RCC 7860 (cell line): ENCODE measurements at regions not wholly inside any gene's neighbourhood (a gene's known extent, or its start where the extent isn't known, plus 50 kb on each side); places are given as distances from the start of the nearest gene placed in this dataset.

ENCODE experiments used
- DNase-seq: peaks from one replicate; pipeline ENCODE4 v3.0.0-alpha.2; 2015; ENCODE audit warnings: low spot score
- FAIRE-seq: peaks from 2 replicates; lab custom pipeline; 2012; peaks lifted over from hg19 to GRCh38; lab: Jason Lieb, UNC

DNA sequence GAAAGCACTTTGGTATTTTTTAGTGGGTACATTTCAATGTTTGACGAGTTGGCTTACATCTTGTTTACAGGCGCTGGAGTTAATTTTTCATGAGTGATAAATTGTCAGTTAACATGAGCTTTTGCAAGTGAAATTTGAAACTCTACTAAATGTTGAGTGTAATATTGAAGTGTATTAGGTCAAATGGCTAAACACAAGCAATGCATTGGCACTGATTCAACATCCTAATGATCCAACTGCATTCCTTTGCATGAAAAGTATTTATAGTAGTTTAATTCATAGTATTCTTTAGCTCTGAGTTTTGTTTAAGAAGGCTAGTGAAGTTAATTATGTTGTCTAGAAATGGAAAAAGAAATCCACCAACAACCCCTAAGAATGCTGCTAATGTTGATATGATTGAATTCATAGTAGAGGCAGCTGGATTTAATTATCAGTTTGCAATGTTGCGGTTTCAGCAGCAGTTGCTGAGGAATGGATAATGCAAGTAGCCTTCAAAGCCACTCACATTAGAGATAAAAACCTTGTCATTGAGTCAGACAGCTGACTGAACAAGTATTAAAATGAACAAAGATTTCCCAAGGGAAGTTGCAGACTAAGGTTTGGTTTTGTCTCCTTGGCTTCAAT is 245.6 kb upstream of the GOLIM4 start:
- no peak for DNase-seq
- FAIRE-seq = no peak

DNA sequence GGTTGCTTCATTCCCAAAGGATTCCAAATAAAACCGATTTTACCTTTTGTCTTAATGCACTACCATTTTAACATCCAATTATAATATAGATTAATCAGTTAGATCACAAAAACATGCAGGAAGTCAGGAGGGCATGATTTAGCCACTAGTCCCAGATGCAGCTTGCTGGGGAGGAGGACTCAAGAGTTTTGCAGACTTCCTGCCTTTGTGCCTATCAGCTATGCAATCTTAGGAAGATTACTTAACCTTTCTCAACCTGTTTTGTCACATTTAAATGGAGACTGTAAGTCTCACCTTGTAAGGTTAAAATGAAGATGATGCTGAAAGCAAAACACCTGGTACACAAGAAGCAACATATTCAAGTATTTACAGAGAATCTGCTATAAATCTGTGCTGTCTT is 242.4 kb upstream of the GOLIM4 start:
- DNase-seq = no peak
- no peak for FAIRE-seq

DNA sequence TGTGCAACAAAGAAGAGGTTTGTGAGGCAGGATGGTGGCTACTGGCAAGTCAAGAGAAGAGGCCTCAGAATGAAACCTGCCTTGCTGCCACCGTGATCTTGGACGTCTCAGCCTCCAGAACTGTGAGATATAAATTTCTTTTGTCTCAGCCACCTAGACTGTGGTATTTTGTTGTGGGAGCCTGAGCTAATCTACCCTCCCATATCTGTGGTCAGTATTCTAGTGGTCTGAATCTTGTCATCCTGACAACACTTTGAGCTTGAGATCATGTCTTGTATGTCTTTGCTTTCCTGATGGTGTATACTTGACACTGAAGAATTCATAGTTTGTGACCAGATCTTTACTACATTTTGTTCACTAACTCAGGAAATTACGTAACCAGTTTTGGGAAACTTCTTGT is 240.6 kb upstream of the GOLIM4 start:
- DNase-seq (no peak), FAIRE-seq (no peak)

DNA sequence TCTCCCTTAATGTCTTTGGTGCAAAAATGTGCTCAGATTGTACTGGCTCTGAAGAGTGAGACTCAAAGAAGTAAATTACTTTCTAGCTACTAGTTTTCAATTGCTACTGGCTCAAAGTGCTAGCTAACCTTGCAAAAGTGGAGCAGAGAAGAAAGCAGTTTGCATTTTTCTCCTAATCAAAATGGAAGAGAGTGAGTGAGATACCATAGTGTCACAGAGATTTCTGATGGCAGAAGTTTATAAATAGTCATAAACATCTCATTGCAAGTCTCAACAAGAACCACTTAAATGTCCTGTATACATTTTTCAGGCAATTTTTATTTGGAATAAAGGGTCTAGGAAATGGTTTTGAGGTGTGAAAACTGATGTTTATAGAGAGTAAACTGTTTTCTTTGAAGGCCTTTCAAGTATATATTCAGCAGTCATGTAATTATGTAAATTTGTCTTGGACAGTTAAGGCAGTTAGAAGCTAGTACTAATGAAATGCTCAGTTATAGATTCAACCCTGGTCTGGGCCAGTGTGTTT is 237.7 kb upstream of the GOLIM4 start:
- FAIRE-seq = no peak

DNA sequence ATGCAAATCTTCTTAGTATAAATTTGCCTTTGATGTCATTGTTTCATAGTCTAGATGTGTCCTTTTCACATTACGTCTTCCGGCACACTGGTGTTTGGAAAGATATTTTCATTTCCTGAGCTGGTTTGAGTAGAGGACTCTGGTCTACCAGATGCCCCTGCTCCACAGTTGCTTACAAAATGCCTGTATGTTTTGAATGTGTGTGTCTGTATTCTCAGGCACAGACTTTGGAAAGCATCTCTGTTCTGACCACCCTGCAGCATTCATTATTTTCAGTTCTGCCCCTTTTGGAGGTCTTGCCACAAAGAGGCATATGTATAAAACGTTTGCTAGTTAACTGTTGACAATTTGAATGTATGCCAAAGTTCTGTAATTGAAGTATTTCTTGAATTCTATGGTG is 236.0 kb upstream of the GOLIM4 start:
- no peak for FAIRE-seq
- no peak for DNase-seq

More for the DNA sequence above, 237.7 kb upstream of the GOLIM4 start:
- DNase-seq = no peak

DNA sequence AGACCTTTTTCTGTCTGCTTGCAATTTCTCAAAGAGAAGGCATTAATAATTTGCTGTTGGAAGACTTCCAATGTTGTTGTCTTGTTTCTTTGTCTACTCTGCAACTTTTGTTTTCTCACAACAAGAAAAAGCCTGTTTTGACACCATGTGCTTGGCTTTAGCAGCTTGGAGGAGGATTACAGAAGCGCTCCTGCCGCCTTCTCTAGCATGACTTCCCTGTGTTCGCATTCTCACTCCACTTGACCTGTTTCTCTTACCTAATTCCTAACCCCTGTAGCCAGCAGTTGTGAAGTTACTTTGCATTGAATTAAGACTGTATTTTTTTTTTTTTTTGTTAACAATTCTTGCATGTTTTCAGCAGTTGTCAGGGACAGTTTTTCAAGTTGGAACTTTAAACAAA is 235.3 kb upstream of the GOLIM4 start:
- DNase-seq (no peak), FAIRE-seq (no peak)

DNA sequence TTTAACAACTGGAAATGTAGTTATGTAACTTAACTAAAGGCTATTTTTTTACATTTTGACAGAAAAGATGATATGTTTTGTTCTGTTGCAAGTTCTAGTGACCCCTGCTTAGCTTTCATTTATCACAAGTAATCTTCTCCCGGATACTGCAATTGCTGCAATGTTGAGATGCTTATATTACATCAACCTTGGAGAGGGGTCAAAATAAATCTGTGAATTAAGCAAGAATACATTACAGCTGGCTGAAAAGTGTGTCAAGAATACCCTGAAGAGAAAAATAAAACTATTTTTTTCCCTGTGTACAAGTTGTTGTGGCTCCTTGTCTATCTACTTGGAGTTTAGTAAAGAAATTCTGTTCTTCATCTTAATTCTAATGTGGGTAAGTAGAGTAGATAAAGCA is 232.1 kb upstream of the GOLIM4 start:
- no peak for FAIRE-seq
- no peak for DNase-seq

DNA sequence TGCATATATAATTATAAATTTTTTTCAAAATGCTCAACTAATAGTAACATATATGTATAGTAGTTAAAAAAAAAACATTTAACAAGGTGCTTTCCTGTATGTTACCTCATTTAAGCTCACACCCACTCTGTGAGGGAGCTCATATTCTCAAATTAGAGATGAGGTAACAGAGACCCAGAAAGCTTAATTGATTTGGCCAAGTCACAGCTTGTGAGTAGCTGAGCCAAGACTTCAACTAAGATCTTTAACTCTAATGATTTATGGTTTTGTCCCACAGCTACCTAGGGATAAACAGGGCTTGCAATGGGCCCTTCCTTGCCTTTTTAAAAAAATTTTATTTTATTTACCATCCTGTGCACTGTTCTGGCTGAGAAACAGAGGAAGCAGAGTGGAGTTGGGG is 230.0 kb upstream of the GOLIM4 start:
- FAIRE-seq (no peak), DNase-seq (no peak)

DNA sequence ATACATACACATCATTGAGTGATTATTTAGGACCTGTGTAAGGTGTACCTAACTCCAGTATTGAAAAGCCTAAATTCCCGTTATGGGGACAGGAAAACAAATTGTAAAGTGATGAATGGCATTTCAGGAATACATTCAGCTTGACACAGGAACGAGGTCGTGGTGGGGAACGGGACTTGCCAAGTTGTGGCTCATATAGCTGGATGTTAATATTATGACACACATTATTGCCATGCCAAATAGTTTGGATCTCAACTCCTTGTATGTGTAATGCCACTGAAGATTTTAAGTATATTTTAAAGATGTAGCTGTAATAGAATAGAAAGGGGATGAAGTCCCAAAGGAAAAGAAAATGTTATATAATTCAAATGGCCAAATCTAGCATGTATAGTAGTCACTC is 227.2 kb upstream of the GOLIM4 start:
- FAIRE-seq (no peak), DNase-seq (no peak)

DNA sequence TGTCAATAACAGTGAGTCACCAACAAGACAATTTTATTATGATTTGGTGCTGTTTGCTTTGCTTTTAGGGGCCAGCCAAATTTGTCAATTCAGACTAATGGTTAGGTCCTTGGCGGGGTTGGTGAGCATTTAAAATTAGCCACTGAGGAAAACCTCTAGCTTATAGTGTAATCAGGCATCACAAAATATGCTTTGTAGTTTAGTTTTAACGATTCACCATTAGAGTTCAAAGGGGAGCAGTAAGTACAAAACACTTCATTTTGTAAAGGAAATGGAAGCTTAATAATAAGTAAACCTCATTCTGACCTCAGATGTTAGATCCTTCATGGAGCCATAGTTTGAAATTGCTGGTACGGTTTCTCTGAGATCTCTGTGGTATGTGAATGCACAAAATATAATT is 218.4 kb upstream of the GOLIM4 start:
- DNase-seq (no peak), FAIRE-seq (no peak)

DNA sequence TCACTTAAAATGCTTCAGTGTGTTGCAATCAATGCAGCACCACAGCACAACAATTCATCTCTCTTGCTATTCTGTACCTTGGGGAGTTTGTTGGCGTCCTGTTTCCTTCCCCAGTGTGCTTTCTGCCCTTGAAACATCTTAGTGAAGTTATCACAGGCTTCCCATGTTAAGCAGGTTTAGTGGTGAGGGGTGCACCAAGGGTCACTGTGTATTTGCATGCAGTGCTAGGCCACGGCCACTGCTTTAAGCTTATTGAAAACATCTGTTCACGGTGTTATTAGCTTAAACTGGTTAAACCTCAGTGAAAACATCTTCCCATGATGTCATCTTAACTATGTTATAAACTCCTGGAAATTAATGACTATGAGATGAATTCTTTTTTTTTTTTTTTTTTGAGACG is 217.3 kb upstream of the GOLIM4 start:
- DNase-seq (no peak), FAIRE-seq (no peak)

DNA sequence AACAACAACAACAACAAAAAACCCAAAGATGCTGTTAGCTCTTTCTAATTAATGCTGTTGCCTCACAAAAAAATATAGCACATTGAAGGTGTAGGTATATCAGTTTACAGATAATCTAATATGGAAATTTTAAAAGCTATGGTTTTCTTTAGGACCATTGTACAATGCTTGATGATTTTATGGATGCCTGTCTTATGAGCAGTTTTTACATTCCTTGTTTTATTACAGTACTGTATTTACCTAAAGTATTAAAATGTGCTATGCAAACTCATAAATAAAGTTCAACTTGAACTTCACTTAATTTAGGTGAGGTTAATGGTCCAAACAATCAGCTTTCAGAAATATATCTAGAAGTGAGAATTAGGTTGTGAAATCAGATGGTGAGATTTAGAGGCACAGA is 212.2 kb upstream of the GOLIM4 start:
- FAIRE-seq = no peak
- DNase-seq = no peak

DNA sequence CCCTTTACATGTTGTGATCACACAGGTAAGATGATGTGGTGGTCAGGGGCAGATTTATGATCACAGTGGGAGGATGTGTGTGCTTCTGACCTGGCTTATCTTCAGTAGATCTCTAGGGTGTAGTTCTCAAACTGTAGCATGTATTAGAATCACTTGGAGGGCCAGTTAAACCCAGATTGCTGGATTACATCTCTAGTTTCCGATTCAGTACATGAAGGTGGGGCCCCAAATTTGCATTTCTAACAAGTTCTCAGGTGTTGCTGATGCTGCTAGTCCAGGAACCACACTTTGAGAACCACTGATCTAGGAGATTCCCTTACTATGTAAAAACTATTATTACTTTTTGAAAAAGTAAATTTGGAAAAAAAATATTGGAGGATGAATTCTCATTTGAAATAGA is 199.3 kb upstream of the GOLIM4 start:
- no peak for FAIRE-seq
- DNase-seq = no peak

DNA sequence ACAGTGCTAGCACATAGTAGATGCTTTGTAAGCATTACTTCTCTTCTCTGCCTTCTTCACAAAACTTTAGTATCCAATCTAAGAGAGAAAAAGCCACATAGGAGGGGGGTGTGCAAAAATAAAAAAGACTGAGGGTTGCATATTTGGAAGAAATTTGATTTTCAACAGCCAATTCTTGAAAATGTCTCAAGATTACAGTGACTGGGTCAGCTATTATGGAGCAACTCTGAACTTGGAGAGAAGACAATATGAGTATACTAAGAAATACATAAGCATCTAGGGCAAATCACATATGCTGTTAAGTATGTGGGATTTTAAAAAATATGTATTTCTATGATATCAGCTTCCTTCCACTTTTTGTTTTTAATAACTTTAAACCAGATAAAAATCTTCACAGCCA is 196.6 kb upstream of the GOLIM4 start:
- no peak for DNase-seq

DNA sequence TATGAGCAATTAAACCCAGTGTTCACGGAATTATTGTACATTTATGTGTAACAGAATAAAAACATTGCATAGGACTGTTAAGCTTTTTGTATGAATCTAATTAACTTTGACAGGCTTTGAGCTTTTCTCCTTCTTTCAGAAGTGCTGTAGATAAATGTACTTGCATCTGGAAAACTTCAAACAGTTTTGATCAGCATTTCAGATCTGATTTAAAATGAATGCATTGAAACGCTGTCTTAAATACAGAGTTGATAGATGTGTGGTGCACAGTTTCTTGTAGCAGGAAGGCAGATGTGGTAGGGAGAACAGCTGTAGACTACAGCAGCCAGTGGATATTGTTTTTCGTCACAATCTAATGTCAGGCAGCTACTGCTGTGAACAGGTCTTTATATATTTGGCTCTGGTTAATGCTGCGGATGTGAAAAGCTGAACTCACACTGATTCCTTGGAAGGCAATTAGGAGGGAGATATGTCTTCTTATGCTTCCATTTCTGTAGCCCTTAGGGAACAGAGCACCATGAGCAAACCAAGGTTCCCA is 193.8 kb upstream of the GOLIM4 start:
- DNase-seq (no peak), FAIRE-seq (no peak)

More for the DNA sequence above, 196.6 kb upstream of the GOLIM4 start:
- no peak for FAIRE-seq

DNA sequence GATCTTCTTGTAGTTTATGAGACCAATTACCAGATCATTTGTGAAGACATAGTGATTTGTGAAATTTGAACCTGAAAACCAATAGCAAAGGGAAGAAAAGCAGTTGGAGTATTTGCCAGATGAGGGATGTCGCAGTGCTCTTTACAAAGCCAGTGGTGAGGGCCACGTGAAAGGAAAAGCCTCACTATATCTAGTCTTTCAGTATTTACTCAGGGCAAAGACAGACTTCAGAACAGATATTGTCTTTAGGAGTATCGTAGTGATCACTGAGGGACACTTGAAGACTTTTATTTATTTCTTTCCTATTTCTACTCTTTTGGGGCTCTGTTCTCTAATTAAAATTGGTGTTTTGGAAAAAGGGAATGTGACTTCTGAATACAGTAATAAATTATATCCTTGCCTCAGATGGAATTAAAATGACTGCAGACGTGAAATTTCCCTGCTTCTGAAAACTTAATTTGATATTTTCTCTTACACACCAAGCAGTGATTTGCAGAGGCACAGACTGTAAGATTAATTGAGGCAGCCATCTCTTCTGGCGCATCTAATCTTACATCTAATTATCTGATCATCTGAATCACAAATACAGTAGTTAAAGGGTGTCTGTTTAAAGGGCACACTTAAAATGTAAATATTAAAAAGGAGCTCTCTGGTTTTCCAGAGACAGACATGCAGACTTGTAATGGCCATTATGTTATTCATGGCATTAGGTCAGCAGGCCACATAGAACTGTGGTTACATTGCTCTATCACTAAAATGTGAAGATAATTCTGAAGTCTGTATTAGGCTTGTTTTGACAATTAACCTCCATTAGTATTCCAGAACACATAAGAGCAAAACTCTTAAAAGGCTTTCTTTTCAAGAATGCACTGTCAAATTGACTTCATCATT is 193.0 kb upstream of the GOLIM4 start:
- FAIRE-seq (no peak), DNase-seq (no peak)

DNA sequence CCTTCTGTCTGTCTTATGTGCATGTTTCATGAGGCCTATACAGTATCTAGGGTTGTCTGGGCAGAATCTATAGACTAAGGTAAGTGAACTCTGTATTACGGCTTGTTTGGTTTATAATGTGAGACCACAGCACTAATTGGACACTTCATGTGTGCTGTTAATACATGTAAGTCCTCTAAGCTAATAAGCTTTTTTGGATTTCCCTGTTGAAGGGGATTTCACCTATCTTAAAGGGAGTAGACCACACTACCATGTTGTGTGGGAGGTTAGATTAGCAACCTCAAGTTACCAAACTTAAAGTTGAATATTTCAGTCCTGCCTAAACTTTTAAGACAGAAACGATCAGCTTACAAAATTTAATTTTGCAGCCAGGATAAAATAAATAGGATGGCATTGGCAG is 189.8 kb upstream of the GOLIM4 start:
- FAIRE-seq = no peak
- DNase-seq = no peak

DNA sequence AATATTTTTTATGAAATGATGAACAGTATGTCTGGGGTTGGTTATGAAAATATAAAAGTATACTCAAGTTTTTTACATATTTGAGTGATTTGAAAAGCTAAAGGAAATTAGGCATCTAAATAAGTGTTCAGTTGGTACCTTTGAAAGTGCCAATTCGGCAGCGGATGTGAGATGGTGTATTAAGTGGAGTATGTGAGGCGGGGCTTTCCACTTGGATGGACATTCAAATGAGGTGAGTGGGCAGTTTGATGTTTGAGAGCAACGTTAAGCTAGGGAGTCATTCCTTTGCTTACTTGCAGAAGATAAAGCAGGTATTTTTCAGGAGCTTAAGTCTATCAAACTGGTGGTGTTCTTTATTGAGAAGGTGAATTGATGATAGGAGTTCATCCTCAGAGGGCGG is 189.0 kb upstream of the GOLIM4 start:
- FAIRE-seq (no peak), DNase-seq (no peak)

DNA sequence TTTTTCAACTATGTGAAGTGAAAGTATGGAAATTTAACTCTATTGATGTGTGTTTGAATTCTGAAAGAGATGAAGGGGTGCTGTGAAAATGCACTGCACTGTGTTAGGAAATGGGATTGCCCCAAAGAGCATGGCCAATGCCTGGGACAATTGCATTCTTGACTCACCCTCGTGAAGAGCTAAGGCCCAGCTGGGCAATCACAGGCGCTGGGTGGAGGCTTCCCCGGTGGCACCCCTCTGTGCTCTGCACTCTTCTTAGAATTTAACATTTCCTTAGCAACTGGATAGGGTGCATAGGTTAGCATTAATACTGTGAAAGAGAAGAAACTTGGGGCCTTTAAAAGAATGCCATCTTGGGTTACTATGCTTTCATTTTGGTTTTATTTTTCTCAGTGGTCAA is 179.9 kb upstream of the GOLIM4 start:
- FAIRE-seq = no peak
- no peak for DNase-seq

DNA sequence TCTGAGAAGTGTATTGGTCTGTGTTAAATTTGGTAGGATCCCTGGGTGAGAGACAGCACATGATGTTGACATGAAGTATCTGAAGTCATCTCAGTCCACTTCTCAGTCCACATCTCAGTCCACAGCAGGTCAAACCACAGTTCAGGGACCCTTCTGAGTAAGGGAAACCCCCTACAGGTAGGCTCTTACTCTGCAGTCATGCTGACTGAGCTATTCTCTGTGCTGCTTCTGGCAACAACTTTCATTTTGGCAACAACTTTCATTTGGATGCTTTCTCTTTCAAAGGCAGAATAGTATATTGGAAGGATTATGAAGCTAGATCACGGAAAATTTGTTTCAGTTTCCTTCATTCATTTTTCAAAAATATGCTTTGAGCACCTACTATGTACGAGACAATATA is 178.2 kb upstream of the GOLIM4 start:
- DNase-seq (no peak), FAIRE-seq (no peak)

DNA sequence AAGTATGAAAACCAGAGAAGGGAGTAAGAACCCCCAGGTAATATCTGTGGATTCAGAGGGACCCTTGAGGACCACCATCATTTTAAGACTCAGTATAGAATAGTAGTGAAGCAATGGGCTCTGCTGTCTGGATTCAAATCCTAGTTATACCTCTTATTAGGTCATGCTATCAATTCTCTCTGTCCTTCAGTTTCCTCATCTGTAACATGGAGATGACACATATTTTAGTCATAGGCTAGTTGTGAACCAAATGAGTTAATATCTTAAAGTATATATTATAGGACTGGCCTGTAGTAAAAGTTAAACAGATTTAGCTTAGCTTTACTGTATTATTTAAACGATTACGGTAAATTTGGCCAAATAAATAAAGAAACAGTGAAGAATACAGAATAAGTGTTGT is 177.3 kb upstream of the GOLIM4 start:
- FAIRE-seq = no peak
- no peak for DNase-seq

DNA sequence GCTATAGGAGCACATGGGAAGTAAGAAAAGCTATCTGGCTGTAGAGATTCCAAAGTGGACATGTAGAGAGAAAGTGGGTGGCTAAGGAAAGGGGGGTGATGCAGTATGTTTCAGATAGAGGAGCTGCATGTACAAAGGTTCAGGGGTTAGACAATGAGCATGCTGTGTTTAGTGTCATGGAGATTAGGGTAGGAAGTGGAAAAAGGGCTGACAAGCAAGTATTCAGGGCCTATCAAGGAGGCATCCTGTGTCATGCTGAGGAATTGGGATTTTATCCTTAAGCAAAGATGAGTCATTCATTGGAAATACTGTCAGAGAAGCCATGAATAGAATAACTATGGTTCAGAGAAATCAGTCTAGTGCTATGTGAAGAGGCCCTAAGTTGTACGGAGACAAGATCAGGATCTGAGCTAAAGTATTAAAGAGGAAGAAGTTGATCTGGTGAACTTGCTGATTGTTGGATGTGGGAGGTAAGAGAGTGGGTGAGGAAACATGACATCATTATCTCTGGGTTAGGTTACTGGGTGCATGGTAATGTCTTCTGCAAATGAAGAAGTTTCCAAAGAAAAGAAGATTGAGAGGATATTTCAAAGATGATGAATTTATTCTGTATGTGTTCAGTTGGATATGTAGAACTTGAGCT is 176.7 kb upstream of the GOLIM4 start:
- DNase-seq = no peak
- FAIRE-seq = no peak
